GM12892 (cell line): ENCODE measurements at regions not wholly inside any gene's neighbourhood (a gene's known extent, or its start where the extent isn't known, plus 50 kb on each side); places are given as distances from the start of the nearest gene placed in this dataset.

Experiments used
- POLR2A ChIP-seq: IDR thresholded peaks from 2 replicates; pipeline ENCODE4 v1.6.1; 2011; ENCODE audit warnings: low read depth, low read length, control low read depth
- POLR2AphosphoS5 ChIP-seq: IDR thresholded peaks from 2 replicates; pipeline ENCODE4 v1.6.1; 2011; ENCODE audit warnings: low read depth, low read length, control low read depth
- TAF1 ChIP-seq: IDR thresholded peaks from 2 replicates; pipeline ENCODE4 v1.6.1; 2011; ENCODE audit warnings: low read depth, mild to moderate bottlenecking, control low read depth, low read length, borderline replicate concordance

DNA sequence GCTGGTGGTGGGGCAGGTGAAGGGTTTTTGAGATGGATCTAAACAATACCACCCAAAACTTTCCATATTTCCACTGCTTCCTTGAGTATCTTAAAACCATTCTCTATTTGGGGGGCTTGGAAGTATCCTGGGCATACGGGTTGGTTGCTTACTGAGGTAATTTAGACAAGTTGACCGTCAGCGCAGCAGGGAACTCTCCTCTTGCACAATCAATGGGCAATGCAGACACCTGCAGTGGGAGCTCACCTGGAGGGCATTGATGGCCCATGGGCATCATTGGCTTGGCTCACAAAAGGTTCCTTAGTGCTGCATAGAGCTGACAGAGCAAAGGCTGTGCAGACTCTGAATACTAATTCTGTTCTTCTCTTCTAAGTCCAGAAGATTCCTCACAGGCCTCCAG lies 101.5 kb downstream of the EPDR1 start:
- TF ChIP-seq POLR2AphosphoS5 (no peak), POLR2A (no peak), TAF1 (no peak)
